Central memory CD8-positive, alpha-beta T cell (primary cell): ENCODE measurements at regions not wholly inside any gene's neighbourhood (a gene's known extent, or its start where the extent isn't known, plus 50 kb on each side); places are given as distances from the start of the nearest gene placed in this dataset.

Experiments used
- ATAC-seq: fragments of 150-1000 bp; cut with Tn5 transposase; replicated peaks from 2 replicates; pipeline ENCODE4 v1.10.0; 2022; ENCODE audit warnings: mild to moderate bottlenecking, moderate FRiP score, moderate number of reproducible peaks; ENCODE audit not compliant: poor library complexity, severe bottlenecking; ENCODE audit errors: extremely low read depth
- DNase-seq, 2 donors: peaks; one replicate each; pipeline ENCODE4 v3.0.0; 2021; ENCODE audit warnings: low spot score in 2 of 2
- H3K27ac Mint-ChIP-seq: one replicate; pipeline ENCODE4 v1.8.0; 2022; ENCODE audit warnings: low read depth, mild to moderate bottlenecking, moderate library complexity, mixed read lengths
- H3K27me3 Mint-ChIP-seq: one replicate; pipeline ENCODE4 v1.8.0; 2022; ENCODE audit warnings: mixed read lengths
- H3K36me3 Mint-ChIP-seq: one replicate; pipeline ENCODE4 v1.8.0; 2022; ENCODE audit warnings: mild to moderate bottlenecking, moderate library complexity, mixed read lengths; ENCODE audit not compliant: insufficient read depth
- H3K4me1 Mint-ChIP-seq: one replicate; pipeline ENCODE4 v1.8.0; 2022; ENCODE audit warnings: mixed read lengths
- H3K4me3 Mint-ChIP-seq: one replicate; pipeline ENCODE4 v1.8.0; 2022; ENCODE audit warnings: mild to moderate bottlenecking, moderate library complexity, mixed read lengths
- H3K9me3 Mint-ChIP-seq: one replicate; pipeline ENCODE4 v1.8.0; 2022; ENCODE audit warnings: mixed read lengths

DNA sequence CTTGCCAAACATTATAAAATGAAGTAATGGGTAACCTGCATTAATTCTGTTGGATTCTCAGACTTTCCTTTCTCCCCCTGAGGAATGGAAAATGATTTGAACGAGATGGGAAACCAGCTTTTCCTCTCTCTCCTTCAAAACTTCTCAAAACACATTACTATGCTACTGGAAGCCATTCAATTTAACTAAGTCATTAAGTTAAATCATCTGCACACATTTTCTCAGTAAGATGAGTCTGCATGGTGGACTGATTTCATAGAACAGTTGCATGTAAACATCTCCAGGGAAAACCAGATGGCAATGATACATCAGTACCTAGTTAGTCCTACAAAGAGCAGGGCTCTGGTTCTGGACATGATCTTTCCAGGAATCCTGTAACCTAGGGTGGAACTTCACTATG, 59.9 kb downstream of the BMP4 start:
- ATAC-seq = no peak
- no peak overlapping the region for H3K27ac Mint-ChIP-seq
- H3K9me3 Mint-ChIP-seq = peaks cover 10% of the 10 kb centered on the region
- H3K4me3 Mint-ChIP-seq = no peak overlapping the region
- H3K36me3 Mint-ChIP-seq = no peaks in the 10 kb centered on the region
- H3K27me3 Mint-ChIP-seq = no peaks in the 10 kb centered on the region
- no peak for DNase-seq
- no peaks in the 10 kb centered on the region for H3K4me1 Mint-ChIP-seq

DNA sequence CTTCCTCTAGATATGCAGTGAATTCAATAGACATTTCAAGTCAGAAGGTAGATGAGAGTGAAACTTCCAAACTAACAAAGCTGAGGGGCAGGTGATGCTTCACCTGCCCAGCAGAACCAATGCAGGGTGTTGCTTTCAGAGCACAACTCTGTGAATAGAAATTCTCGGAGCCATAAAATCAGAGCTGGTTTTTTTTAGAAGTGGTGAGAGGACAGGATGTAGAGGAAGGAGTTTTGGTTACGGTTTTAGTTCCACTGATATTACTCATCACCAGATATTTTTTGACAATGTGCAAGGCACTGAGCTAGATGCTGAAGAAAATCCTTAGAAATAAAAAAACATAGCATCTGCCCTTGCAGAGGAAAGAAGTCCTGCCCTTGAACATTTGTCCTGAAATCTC, 62.2 kb downstream of the BMP4 start:
- Mint-ChIP-seq H3K4me1 (no peaks in the 10 kb centered on the region), H3K27ac (no peak overlapping the region), H3K4me3 (no peak overlapping the region), H3K27me3 (no peaks in the 10 kb centered on the region), H3K36me3 (no peaks in the 10 kb centered on the region), H3K9me3 (peaks cover 4% of the 10 kb centered on the region)
- DNase-seq = no peak
- no peak for ATAC-seq

DNA sequence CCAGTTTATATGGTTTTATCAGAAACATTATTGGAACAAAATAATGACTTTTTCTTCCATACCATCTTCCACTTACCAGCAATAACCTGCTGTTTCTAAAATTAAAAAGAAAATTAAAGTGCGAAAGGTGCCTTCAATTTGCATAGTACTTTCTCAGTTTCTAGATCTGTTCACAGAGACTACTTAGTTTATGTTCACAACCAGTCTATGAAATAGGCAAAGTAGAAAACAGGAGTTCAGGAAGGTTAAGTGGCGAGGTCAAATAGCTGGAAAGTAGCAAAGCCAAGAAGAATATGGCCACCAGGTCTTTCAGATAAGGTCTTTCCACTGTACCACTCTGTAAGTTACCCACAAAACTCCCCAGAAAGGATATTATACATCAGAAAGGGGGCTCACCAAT, 63.3 kb downstream of the BMP4 start:
- H3K4me3 Mint-ChIP-seq = no peak overlapping the region
- no peak for ATAC-seq
- H3K27ac Mint-ChIP-seq = no peak overlapping the region
- no peaks in the 10 kb centered on the region for H3K9me3 Mint-ChIP-seq
- no peak for DNase-seq
- no peaks in the 10 kb centered on the region for H3K36me3 Mint-ChIP-seq
- no peaks in the 10 kb centered on the region for H3K4me1 Mint-ChIP-seq
- no peaks in the 10 kb centered on the region for H3K27me3 Mint-ChIP-seq

DNA sequence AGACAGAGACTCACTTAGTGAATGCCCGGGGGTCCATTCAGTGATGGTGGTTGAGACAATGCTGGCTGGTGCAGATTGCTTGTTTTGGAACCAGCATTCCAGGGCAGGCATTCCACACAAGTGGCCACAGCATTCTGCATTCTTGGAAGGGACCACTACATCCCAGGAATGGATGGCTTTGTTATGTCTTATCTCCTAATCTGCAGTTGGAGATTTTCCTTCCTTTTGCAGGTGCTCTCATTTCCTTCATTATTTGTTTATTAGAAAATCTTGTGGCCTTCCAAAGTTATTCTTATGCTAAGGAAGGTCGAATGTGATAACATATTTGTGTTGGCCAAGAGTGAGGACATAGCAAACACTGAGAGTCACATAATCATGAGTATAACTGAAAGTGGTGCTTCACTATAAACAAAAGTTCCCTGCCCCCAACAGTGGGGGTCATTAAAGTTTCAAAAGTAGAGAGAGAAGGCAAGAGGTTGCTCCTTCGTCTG, 66.0 kb downstream of the BMP4 start:
- no peaks in the 10 kb centered on the region for H3K27me3 Mint-ChIP-seq
- peaks cover 8% of the 10 kb centered on the region for H3K9me3 Mint-ChIP-seq
- ATAC-seq (no peak), DNase-seq (no peak)
- no peak overlapping the region for H3K4me3 Mint-ChIP-seq
- H3K4me1 Mint-ChIP-seq = no peaks in the 10 kb centered on the region
- no peak overlapping the region for H3K27ac Mint-ChIP-seq
- H3K36me3 Mint-ChIP-seq = no peaks in the 10 kb centered on the region

DNA sequence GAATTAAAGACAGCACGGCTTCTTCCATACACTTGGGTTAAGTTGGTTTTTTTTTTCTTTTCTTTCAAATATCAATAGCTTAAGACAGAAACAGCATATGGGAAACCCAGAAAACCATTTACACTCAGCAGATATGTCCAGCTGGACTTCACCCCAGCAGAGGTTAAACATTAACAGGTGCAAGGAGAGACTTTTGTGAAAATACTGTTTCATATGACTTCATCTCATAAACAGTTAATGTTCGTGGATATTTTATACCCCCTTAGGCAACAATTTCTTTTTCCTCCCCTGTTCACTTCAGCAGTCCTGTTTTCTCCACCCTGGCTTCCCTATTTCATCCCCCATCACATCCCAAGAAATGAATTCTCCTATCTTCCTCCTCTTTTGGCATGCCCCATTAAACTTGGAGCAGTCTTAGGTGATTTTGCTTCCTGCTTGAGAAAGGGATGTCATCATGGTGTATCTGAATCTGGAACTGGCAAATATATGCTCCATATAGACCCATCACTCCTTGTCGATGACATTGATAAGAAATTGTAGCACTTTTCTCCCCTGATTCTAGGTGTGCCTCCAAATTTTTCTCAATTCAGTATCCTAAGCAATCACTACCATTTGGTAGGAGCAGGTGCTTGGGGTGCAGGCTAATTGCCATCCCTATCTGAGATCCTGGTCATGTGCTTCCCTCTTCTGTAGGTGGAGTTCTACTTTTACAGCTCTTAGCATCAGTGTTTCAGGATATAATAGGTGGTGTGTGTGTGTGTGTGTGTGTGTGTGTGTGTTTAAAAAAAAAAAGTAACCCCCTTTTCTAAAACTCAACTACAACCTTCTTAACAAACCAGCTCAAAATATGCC, 67.9 kb downstream of the BMP4 start:
- H3K4me3 Mint-ChIP-seq = no peak overlapping the region
- peaks cover 8% of the 10 kb centered on the region for H3K9me3 Mint-ChIP-seq
- DNase-seq (no peak), ATAC-seq (no peak)
- no peaks in the 10 kb centered on the region for H3K36me3 Mint-ChIP-seq
- no peaks in the 10 kb centered on the region for H3K4me1 Mint-ChIP-seq
- no peak overlapping the region for H3K27ac Mint-ChIP-seq
- H3K27me3 Mint-ChIP-seq = no peaks in the 10 kb centered on the region

DNA sequence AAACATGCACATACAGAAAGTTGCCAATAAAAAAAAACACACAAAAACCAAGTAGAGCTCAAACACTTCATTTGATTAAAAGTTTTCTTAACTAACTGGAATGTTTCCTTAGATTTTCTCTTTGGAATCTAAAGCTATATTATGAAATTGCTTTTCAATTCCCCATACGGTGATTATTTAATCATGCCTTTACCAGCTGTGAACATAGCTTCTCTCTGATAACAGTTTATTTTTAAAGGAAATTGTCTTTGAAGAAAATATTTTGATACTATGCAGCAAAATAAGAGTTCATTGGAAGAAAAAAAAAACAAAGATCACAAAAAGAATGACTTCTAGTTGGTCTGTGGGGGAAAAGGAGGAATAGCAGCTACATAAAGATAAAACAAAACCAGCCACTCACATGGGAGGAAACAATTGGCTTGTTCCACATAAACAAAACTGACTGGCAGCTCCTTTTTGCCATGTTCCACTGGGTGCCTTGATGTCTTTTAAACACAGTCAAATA, 71.4 kb downstream of the BMP4 start:
- peaks cover 8% of the 10 kb centered on the region for H3K9me3 Mint-ChIP-seq
- no peaks in the 10 kb centered on the region for H3K4me1 Mint-ChIP-seq
- no peaks in the 10 kb centered on the region for H3K36me3 Mint-ChIP-seq
- ATAC-seq (no peak), DNase-seq (no peak)
- H3K27ac Mint-ChIP-seq = no peak overlapping the region
- H3K4me3 Mint-ChIP-seq = no peak overlapping the region
- H3K27me3 Mint-ChIP-seq = no peaks in the 10 kb centered on the region

DNA sequence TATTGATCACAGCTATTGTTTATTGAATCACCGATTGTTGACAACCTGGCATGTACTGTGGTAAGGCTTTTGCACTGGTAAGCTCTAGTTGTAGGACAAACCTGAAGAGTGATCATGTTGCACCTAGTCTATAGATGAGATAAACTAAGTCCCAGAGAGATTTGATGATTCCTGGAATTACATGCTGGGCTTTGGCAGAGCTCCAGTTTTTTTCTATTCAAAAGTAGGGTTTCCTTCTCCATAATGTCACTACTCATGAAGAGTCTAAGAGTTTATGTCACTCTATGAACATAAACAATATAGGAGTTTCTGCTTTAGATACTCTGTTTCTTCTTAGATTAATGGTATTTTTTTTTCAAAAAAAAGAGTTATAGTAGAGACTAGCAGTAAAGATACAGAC, 72.0 kb downstream of the BMP4 start:
- peaks cover 8% of the 10 kb centered on the region for H3K9me3 Mint-ChIP-seq
- H3K4me3 Mint-ChIP-seq = no peak overlapping the region
- H3K27me3 Mint-ChIP-seq = no peaks in the 10 kb centered on the region
- H3K27ac Mint-ChIP-seq = no peak overlapping the region
- DNase-seq = no peak
- H3K4me1 Mint-ChIP-seq = no peaks in the 10 kb centered on the region
- no peaks in the 10 kb centered on the region for H3K36me3 Mint-ChIP-seq
- no peak for ATAC-seq

DNA sequence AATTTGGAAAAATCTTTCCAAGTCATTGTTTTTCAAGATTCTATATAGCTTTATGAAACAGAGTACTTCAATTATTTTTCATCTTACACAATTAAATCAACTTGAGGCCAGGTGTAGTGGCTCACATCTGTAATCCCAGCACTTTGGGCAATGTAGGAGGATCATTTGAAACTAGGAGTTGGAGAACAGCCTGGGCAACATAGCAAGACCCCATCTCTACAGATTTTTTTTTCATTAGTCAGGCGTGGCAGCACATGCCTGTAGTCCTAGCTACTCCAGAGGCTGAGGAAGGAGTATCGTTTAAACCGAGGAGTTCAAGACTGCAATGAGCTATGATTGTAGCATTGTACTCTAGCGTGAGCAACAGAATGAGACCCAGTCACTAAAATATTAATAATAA, 72.9 kb downstream of the BMP4 start:
- Mint-ChIP-seq H3K9me3 (peaks cover 8% of the 10 kb centered on the region), H3K27me3 (no peaks in the 10 kb centered on the region), H3K27ac (no peak overlapping the region), H3K4me1 (no peaks in the 10 kb centered on the region), H3K4me3 (no peak overlapping the region), H3K36me3 (no peaks in the 10 kb centered on the region)
- DNase-seq (no peak), ATAC-seq (no peak)

DNA sequence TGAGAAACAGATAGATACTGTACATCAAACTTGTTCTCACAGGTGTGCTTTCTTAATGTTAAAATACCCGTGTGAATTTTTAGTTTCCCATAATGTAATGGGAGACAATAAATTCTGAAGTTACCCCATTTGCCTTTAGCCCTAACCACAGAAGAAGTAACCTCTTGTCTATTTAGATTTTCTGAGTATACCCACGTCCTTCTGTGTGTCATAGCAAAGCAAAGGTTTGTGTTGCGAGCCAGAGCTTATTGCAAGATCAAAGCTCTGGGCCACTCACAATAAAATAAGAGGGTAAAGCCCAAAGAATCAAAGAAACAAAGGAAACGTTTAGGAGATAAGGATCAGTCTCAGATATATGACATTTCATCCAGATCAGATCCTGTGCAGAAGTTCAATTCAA, 73.9 kb downstream of the BMP4 start:
- Mint-ChIP-seq H3K27ac (no peak overlapping the region), H3K4me1 (no peaks in the 10 kb centered on the region), H3K9me3 (peaks cover 8% of the 10 kb centered on the region), H3K36me3 (no peaks in the 10 kb centered on the region), H3K27me3 (no peaks in the 10 kb centered on the region), H3K4me3 (no peak overlapping the region)
- DNase-seq = no peak
- no peak for ATAC-seq

DNA sequence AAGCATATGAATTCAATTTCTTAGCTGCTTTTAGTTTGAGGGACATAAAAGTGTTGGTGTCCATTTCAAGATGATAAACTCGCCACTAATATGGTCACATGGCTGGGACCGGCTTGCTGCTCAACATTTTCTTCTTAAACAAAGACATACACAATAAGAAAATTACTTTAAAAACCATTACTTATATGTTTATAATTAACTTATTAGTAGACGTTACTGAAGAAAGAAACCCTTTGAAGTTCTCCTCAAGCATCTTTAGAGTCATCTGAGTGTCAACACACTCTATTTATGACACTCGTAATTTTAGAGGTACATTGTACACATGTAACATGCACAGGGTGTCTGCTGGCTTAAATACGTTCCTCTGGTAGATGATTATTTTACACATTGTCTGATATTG, 74.7 kb downstream of the BMP4 start:
- Mint-ChIP-seq H3K27me3 (no peaks in the 10 kb centered on the region), H3K27ac (no peak overlapping the region), H3K36me3 (no peaks in the 10 kb centered on the region), H3K4me1 (no peaks in the 10 kb centered on the region), H3K4me3 (no peak overlapping the region), H3K9me3 (peaks cover 9% of the 10 kb centered on the region)
- ATAC-seq (no peak), DNase-seq (no peak)

DNA sequence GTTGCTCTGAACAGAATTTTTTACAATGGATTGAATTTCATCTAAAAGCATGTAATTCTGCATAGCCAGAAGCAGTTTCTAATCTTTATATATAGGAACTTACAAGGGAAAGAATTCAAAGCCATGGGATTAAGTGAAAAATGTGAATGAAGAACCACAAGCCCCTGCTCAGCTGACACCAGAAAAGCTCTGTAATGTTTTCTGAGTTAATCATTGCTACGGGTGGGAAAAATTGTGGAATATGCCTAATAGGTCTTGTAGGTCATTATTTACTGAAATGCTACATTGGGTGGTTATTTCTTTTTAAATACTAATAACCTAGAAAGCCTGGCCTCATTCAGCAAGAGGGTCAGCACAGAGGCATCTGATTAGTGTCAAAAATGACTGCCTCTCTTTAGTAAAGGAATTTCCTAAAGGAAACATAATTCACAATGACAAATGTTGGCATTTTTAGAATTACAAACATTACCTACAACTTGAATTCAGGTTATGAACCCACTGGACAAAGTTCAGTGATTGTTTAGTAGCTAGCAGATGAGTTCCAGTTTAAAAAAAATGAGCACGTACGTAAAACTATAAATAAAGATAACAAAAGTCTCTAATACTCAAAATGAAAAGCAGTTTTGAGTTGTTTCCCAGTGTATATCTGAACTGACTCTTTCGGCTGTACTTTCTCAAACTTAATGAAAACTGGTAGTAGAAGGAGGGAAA, 75.3 kb downstream of the BMP4 start:
- Mint-ChIP-seq H3K4me3 (no peak overlapping the region), H3K27me3 (no peaks in the 10 kb centered on the region), H3K27ac (no peak overlapping the region), H3K4me1 (no peaks in the 10 kb centered on the region), H3K36me3 (no peaks in the 10 kb centered on the region), H3K9me3 (peaks cover 9% of the 10 kb centered on the region)
- no peak for ATAC-seq
- no peak for DNase-seq

DNA sequence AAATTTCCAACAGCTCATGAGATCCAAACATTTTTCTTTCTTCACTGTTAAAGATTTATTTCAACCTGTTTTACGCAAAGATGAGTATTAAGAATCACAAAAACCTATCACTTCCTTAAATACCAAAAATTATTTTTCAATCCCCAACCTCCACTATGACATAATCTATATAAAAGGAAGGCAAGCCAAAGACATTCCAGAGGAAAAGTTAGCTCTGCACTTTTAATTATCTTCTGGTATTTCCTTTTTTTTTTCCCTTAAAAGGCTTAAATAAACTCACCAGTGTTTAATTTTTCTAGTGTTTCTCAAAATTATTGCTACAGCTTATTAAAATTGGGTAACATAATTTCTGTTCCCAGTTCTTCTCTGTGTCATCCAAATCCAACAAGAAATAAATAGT, 75.9 kb downstream of the BMP4 start:
- Mint-ChIP-seq H3K27ac (no peak overlapping the region), H3K4me3 (no peak overlapping the region), H3K9me3 (peaks cover 10% of the 10 kb centered on the region), H3K36me3 (no peaks in the 10 kb centered on the region), H3K4me1 (no peaks in the 10 kb centered on the region), H3K27me3 (no peaks in the 10 kb centered on the region)
- ATAC-seq = no peak
- DNase-seq = no peak

DNA sequence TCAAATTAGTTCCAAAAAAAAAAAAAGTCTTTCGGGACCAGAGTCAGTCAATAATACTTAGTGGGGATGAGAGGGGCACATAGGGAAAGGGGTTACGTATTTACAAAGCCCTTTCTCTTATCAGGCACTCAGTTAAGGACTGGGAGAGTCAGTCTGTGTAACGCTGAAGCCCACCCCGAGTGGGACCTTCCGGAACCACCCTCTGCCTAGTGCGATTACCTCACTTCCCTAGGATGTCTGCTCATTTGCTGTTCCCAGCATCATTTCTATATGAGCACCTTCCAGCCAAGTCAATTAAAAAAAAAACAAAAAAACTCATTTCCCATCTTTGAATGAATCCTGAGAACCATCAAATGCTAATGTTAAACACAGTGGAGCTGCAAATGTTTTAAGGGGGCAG, 76.9 kb downstream of the BMP4 start:
- ATAC-seq (no peak), DNase-seq (no peak)
- Mint-ChIP-seq H3K36me3 (no peaks in the 10 kb centered on the region), H3K9me3 (peaks cover 10% of the 10 kb centered on the region), H3K4me1 (no peaks in the 10 kb centered on the region), H3K27me3 (no peaks in the 10 kb centered on the region), H3K4me3 (no peak overlapping the region), H3K27ac (no peak overlapping the region)
